GM23338 (cell line): ENCODE measurements at regions not wholly inside any gene's neighbourhood (a gene's known extent, or its start where the extent isn't known, plus 50 kb on each side); places are given as distances from the start of the nearest gene placed in this dataset.

ENCODE experiments used
- CREB1 ChIP-seq: fragments of 250-450 bp; sonication (Bioruptor Pico); IDR thresholded peaks from 2 replicates; pipeline ENCODE4 v1.5.0; 2020; ENCODE audit warnings: low read depth, mild to moderate bottlenecking, moderate library complexity
- CTCF ChIP-seq, 2 experiments: fragments of 200-600 bp in 1 of 2; sonication (generic) in 1 of 2; conservative IDR thresholded peaks; 2 replicates each; pipeline versions ENCODE4 v1.5.1 to v1.6.1; 2016 to 2017; ENCODE audit warnings: antibody characterized with exemption in 2 of 2, low read depth in 2 of 2, mild to moderate bottlenecking in 2 of 2, moderate library complexity in 1 of 2
- EZH2 ChIP-seq: fragments of 200-600 bp; sonication (generic); IDR thresholded peaks from one replicate; pipeline ENCODE4 v1.8.0; 2017; ENCODE audit warnings: antibody characterized with exemption, mild to moderate bottlenecking, low read depth; ENCODE audit not compliant: unreplicated experiment
- JUNB ChIP-seq: IDR thresholded peaks from one replicate; pipeline ENCODE4 v1.6.1; 2016; ENCODE audit warnings: antibody characterized with exemption; ENCODE audit not compliant: unreplicated experiment
- POLR2AphosphoS5 ChIP-seq: IDR thresholded peaks from 2 replicates; pipeline ENCODE4 v1.6.1; 2016; ENCODE audit warnings: antibody characterized with exemption, low read depth
- REST ChIP-seq: IDR thresholded peaks from one replicate; pipeline ENCODE4 v1.6.1; 2018; ENCODE audit warnings: antibody characterized with exemption; ENCODE audit not compliant: unreplicated experiment

DNA sequence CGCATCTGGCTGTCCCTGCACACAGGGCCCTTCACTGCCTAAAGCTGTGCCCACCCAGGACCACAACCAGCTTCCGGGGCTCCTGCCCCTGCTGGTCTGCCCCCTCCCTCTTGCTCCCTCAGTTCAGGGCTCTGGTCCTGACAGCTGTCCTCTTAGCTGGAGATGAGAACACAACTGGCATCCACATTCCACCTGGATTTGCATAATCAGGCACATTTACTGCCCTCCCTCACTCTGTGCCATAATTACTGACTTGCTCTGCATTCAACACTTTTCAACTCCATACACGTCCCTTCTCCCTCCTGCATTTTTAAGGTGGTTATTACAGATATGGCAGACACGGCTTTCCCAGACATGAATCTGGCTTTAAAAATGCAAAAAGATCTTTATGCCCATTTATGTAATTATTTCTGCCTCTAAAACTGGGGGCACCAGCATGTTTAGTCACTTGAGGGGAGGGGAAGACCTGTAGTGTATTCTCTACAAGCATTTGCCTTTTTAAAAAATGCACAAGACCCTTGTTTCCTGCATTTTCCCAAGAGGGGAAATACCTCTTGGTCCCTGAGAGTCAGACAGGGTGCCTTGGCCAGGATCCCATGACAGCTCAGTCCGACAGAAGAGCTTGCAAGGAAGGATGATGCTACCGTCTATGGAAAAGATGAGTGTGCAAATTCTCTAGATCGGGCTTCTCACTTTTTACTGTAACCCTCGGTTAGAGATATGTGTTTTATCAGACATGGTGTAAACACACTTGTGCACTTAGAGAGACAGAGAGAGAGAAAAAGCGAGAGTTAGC is 401.8 kb downstream of the PREX1 start:
- TF ChIP-seq CTCF (conservative IDR thresholded peaks at IDR 0.05; ENCODE audit: low read depth in 2 of 2) (no peak), EZH2 (no peak), JUNB (no peak), POLR2AphosphoS5 (no peak), CREB1 (CRISPR knock-in tag) (no peak), REST (no peak)
